Right lobe of liver (tissue), 6 donors: ENCODE measurements at regions not wholly inside any gene's neighbourhood (a gene's known extent, or its start where the extent isn't known, plus 50 kb on each side); places are given as distances from the start of the nearest gene placed in this dataset.

Experiments used
- ATAC-seq, 4 donors: fragments of 200-7000 bp; cut with Tn5 transposase; one replicate each; pipeline ENCODE4 v1.9.1; 2020; ENCODE audit warnings: mild to moderate bottlenecking in 4 of 4, moderate library complexity in 4 of 4
- DNase-seq, 3 donors: peaks; one replicate each; pipeline ENCODE4 v3.0.0-alpha.2; 2020
- H3K27ac ChIP-seq, 3 donors: fragments of 200-600 bp; one replicate each; pipeline ENCODE4 v1.8.0; 2022
- H3K27me3 ChIP-seq, 2 donors: fragments of 200-600 bp; one replicate each; pipeline ENCODE4 v1.8.0; 2022
- H3K36me3 ChIP-seq, 4 donors: fragments of 200-600 bp; sonication (generic) in 1 of 4; one replicate each; pipeline versions ENCODE4 v1.5.1 to v1.8.0; 2017 to 2022; ENCODE audit warnings: control low read depth in 1 of 4
- H3K4me1 ChIP-seq, 4 donors: fragments of 200-600 bp; sonication (generic) in 1 of 4; one replicate each; pipeline versions ENCODE4 v1.5.1 to v1.8.0; 2017 to 2022; ENCODE audit warnings: control low read depth in 1 of 4
- H3K4me3 ChIP-seq, 3 donors: fragments of 200-600 bp; one replicate each; pipeline ENCODE4 v1.8.0; 2022
- H3K9me3 ChIP-seq, 4 donors: fragments of 200-600 bp; sonication (generic) in 1 of 4; one replicate each; pipeline versions ENCODE4 v1.5.1 to v1.8.0; 2017 to 2022; ENCODE audit warnings: control low read depth in 1 of 4
- POLR2A ChIP-seq: fragments of 450-650 bp; IDR thresholded peaks from one replicate; pipeline ENCODE4 v1.6.1; 2017; ENCODE audit warnings: antibody characterized with exemption, mild to moderate bottlenecking
- WGBS: methylation state at CpG from one replicate; pipeline ENCODE4 v1.1.6; 2018; ENCODE audit warnings: low coverage, low lambda C conversion rate; ENCODE audit not compliant: insufficient coverage; ENCODE audit errors: missing lambda C conversion rate; 5-methylcytosine and 5-hydroxymethylcytosine counted together
- intact Hi-C, 2 donors: fragments of 100-400 bp; cut with DNase I; formaldehyde crosslinking; loops; one replicate each; pipeline versions ENCODE4 v1.11.2 to v1.14.1; 2022
- TF ChIP-seq, protein P1 (sequence below), 4 donors: fragments of 200-600 bp in 3 of 4; fragments of 450-650 bp in 1 of 4; IDR thresholded peaks; one replicate each; pipeline versions ENCODE4 v1.5.1 to v1.8.0; 2016 to 2022; ENCODE audit warnings: antibody characterized with exemption in 4 of 4, mild to moderate bottlenecking in 2 of 4
- donor health status: DM: no; HTN: yes; CAD: no.
- donor health status: DM: no; HTN: no; CAD: no.
- donor health status: DM: no; HTN: no; CAD: no.
- donor health status: DM: no; HTN: yes; CAD: no.
- donor health status: DM: no; HTN: yes; CAD: no.

DNA sequence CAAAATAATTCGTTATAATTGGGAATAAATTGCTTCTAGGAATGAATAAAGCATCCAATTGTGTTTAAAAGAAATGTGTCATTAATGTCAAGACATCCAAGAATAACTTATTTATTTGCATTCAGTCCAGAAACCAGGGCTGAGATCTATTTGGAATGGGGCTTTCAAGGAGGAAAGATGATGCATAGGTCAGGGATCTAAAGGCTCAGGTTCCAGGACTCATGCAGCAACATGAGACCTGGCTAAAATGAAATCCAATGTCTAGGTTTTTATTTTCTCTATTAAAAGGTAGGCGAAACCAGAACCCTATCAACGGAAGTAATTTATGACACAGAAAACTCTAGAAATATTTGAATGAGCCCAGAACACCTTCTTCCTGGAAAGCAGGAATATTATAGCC, 376.8 kb downstream of the SEC16B start:
- Histone ChIP-seq H3K36me3 (no peaks in the 10 kb centered on the region), H3K9me3 (no peaks in the 10 kb centered on the region), H3K4me1 (no peaks in the 10 kb centered on the region), H3K27me3 (no peaks in the 10 kb centered on the region), H3K27ac (no peak overlapping the region), H3K4me3 (no peak overlapping the region)
- WGBS: 66% methylated on average over 3 of the region's 3 CpGs
- DNase-seq: no peak
- no peak for ATAC-seq
- TF ChIP-seq POLR2A: no peak
- TF ChIP-seq, protein P1, sequence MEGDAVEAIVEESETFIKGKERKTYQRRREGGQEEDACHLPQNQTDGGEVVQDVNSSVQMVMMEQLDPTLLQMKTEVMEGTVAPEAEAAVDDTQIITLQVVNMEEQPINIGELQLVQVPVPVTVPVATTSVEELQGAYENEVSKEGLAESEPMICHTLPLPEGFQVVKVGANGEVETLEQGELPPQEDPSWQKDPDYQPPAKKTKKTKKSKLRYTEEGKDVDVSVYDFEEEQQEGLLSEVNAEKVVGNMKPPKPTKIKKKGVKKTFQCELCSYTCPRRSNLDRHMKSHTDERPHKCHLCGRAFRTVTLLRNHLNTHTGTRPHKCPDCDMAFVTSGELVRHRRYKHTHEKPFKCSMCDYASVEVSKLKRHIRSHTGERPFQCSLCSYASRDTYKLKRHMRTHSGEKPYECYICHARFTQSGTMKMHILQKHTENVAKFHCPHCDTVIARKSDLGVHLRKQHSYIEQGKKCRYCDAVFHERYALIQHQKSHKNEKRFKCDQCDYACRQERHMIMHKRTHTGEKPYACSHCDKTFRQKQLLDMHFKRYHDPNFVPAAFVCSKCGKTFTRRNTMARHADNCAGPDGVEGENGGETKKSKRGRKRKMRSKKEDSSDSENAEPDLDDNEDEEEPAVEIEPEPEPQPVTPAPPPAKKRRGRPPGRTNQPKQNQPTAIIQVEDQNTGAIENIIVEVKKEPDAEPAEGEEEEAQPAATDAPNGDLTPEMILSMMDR (IDR thresholded peaks at IDR 0.05): no peak
- intact Hi-C loops: no loop called here

DNA sequence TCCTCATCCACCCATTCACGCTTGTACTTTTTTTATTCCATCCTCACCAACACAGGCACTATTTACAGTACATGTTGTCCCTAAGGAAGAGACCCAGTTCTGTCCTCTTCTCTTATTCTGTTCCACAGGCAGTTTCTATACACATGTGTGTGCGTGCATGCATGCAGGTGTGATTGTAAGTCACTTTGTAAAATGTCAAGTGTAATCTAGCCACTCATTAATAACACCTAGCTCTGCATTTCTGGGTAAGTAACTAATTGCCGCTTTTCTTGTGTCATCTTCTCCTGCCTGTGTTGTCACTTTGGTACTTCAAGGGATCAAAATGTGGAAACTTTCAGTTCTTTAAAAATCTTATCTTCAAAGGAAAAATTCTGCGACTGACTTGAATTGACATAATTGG, 377.2 kb downstream of the SEC16B start:
- no peak for DNase-seq
- ATAC-seq: no peak

DNA sequence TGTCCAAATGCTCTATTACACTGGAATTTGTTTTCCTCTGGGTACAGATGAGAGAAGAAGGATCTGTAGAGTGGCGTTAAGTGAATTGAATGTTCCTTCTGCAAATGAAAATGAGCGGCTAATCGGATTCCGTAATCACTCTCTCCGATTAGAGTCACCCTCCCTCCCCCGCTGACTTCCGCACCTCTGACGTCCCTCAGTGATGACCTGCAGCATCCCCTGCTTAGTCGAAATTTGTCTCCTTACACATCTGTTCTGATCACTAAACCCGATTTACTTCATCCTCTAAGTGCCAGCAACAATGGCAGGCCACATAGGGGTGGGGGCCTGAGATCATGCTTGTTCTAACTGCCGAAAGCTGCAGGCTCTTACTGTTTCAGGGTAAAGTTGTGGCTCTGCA, 378.7 kb downstream of the SEC16B start:
- no peaks in the 10 kb centered on the region for H3K36me3 ChIP-seq
- H3K27ac ChIP-seq: no peak overlapping the region
- no peaks in the 10 kb centered on the region for H3K4me1 ChIP-seq
- no peak for DNase-seq
- intact Hi-C loops: no loop called here
- H3K27me3 ChIP-seq: no peaks in the 10 kb centered on the region
- H3K9me3 ChIP-seq: no peaks in the 10 kb centered on the region
- ATAC-seq: no peak
- no peak overlapping the region for H3K4me3 ChIP-seq
- TF ChIP-seq POLR2A: no peak
- TF ChIP-seq, protein P1 (IDR thresholded peaks at IDR 0.05): no peak
- WGBS: 68% methylated on average over 11 of the region's 11 CpGs

More for the DNA sequence above, 377.2 kb downstream of the SEC16B start:
- Histone ChIP-seq H3K27ac (no peak overlapping the region), H3K4me1 (no peaks in the 10 kb centered on the region), H3K9me3 (no peaks in the 10 kb centered on the region), H3K36me3 (no peaks in the 10 kb centered on the region), H3K4me3 (no peak overlapping the region), H3K27me3 (no peaks in the 10 kb centered on the region)
- intact Hi-C loops: no loop called here
- WGBS: 64% methylated on average over 4 of the region's 4 CpGs
- TF ChIP-seq POLR2A: no peak

DNA sequence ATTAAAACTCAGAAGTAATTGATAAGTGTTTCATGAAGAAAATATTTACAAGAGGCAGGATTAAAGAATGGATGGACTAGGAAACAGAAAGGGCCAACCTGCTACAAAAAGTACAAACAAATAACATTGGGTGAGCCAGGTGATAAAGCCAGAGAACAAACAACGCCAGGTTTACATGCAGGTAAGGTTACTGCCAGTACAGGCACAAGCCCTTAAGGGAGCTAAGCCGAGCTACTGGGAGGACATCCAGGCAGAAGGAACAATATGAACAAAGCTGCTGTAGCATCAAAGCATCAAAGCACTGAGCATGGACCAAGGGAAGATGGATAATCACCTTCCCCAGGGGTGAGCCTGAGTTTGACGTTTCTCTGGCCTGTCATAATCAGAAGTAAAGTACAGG, 380.7 kb downstream of the SEC16B start:
- no peak for DNase-seq
- no peak overlapping the region for H3K4me3 ChIP-seq
- intact Hi-C loops: no loop called here
- no peak for ATAC-seq
- no peak for TF ChIP-seq POLR2A
- TF ChIP-seq, protein P1 (IDR thresholded peaks at IDR 0.05): no peak
- H3K4me1 ChIP-seq: no peaks in the 10 kb centered on the region
- no peaks in the 10 kb centered on the region for H3K36me3 ChIP-seq
- H3K9me3 ChIP-seq: no peaks in the 10 kb centered on the region
- WGBS: 21% methylated on average over 3 of the region's 3 CpGs
- H3K27ac ChIP-seq: no peak overlapping the region
- no peaks in the 10 kb centered on the region for H3K27me3 ChIP-seq

DNA sequence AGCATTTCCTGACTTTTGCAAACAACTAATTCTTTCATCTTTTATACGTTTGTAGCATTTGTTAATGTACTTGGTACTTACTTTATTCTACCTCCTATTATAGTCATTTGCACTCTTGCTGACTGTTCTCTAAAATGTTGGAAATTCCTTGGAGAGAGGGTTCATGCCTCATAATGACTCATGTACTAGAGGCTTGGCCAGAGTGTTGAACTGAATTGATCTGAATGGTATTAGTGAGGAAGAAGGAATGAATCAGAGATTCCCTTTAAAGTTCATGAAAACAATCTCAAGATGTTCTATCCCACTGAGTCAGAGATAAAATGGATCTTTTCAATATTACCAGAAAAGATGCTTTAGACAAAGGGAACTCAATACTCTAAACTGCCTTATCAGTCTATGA, 383.4 kb downstream of the SEC16B start:
- DNase-seq (no peak), ATAC-seq (no peak)
- intact Hi-C loops: no loop called here
- no peaks in the 10 kb centered on the region for H3K27me3 ChIP-seq
- no peak for TF ChIP-seq POLR2A
- TF ChIP-seq, protein P1 (IDR thresholded peaks at IDR 0.05): no peak
- H3K4me1 ChIP-seq: no peaks in the 10 kb centered on the region
- no peaks in the 10 kb centered on the region for H3K36me3 ChIP-seq
- no peak overlapping the region for H3K4me3 ChIP-seq
- H3K9me3 ChIP-seq: no peaks in the 10 kb centered on the region
- 63% methylated on average over 1 of the region's 1 CpG for WGBS
- H3K27ac ChIP-seq: no peak overlapping the region
